ENCODE measurements at regions not wholly inside any gene's neighbourhood (a gene's known extent, or its start where the extent isn't known, plus 50 kb on each side); places are given as distances from the start of the nearest gene placed in this dataset.
"Not testable (repeated sequence)": the region's sequence is repeated elsewhere in the genome, so short reads cannot be mapped to it uniquely, and the experiment has no call there.

DNA sequence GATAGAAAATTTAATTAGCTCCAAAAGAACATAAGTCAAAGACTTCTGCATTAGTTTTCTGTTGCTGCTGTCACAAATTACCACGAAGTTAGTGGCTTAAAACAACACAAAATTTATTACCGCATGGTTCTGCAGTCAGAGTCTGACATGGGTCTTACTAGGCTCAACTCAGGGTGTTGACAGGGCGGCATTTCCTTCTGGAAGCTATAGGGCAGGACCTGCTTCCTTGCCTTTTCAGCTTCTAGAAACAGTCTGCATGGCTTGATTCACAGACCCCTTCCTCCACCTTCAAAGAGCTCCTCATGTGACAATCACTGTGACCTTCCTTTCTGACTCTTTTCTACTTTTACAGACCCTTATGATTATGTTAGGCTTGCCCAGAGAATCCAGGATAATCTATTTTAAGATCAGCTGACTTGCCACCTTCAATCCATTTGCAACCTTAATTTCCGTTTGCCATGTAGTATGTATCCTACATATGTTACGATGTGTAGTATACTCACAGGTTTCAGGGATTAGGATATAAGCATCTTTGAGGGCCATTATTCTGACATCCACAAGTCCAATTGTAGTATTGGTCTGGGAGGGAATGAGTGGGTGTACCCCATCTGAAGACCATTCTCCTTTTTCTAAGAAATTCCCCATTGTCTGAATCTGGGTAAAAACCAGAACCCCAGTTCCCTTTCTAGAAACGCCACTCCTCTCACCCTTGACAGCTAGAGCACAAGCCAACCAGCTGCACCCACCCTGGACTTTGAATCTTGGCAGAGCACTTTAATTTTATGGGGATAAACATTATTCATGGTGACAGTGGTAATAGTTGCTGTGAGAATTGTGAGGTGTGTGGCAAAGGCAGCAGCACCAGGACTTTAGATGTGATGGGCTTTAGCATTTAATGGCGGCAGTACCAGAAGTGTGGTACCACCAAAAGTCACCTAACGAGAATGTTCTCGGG is 265.5 kb downstream of the KCNJ2 start:
- no peak for DNase-seq (ENCODE audit: low spot score)

DNA sequence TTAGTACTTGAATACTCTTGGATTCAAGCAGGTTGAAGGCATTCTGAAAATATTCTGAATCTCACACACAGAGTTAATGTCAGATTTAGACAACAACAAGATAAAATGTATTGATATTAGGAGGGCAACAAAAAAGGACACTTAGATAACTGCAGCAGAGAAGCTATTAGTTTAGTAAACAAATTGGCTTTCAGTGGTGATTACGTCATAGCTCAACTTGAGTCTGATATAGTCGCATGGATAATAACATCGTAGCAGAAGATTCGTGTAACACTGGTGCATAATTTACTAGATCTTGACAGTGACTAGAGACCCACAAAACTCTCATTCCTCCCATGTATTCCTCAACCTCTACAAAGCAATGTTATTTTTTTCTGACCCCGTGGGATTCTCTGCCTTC is 268.3 kb downstream of the KCNJ2 start:
- DNase-seq (ENCODE audit: low spot score): no peak

DNA sequence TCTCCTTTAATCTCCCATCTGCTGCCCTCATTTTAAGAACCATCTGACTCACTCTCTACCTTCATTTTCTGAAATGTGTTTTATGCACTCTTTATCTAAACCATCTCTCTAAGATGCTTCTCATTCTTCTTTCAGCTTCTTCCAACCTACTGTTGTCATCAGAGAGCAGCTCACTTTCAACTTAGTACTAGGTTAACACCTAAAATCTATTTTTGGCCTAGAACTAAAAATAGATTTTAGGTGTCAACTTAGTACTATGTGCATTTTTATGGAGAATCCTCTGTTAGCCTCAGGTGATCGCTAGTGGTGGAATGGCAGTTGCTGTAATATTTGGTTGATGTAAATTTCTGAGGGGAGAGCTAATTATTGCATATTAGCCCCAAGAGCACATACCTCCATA is 277.1 kb downstream of the KCNJ2 start:
- no peak for DNase-seq (ENCODE audit: low spot score)

DNA sequence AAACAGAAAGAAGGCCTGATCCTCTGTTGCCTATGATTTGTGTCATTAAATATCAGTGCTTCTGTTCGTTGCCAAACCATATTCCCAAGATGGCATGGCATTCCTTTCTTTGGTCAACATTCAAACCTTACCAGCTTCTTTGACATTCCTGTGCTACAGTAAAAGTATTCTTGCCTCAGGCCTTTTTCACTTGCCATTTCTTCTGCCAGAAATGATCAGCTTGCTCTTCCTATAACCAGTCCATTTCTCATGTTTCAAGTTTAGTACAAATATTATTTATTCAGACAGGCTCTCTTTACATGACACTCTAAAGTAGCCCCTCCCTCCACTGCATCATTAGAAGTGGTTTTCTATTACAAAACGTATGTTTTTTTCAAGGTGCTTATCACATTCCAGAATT is 278.3 kb downstream of the KCNJ2 start:
- DNase-seq (ENCODE audit: low spot score): no peak

DNA sequence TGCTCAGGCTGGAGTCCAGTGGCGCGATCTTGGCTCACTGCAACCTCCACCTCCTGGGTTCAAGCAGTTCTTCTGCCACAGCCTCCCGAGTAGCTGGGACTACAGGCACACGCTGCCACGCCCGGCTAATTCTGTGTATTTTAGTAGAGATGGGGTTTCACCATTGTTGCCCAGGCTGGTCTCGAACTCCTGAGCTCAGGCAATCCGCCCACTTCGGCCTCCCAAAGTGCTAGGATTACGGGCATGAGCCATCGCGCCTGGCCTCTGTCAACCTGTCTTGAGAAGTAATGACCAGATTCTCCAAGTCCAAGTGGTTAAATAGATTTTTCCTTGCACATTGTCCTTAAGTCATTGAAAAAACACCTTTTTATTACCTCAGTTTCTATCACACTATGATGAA is 283.7 kb downstream of the KCNJ2 start:
- DNase-seq (ENCODE audit: low spot score): not testable (repeated sequence)

DNA sequence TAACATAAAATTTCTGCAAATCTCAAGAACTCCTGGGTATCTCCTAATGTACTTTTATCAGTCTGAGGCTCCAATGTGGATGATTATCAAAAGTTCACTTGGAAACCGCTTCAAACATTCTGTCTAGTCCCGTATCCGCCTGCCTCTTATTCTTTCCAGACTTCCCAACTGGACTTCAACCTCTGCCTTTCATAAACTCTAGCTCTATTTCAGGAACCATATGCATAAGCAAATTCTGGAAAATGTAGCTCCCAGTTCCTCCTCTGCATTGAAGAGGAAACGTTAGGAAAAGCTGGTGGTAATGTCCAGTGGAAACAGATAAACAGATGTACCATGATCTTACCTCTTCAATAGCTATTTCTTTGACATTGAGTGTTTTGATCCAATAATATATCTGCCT is 285.0 kb downstream of the KCNJ2 start:
- no peak for DNase-seq (ENCODE audit: low spot score)

DNA sequence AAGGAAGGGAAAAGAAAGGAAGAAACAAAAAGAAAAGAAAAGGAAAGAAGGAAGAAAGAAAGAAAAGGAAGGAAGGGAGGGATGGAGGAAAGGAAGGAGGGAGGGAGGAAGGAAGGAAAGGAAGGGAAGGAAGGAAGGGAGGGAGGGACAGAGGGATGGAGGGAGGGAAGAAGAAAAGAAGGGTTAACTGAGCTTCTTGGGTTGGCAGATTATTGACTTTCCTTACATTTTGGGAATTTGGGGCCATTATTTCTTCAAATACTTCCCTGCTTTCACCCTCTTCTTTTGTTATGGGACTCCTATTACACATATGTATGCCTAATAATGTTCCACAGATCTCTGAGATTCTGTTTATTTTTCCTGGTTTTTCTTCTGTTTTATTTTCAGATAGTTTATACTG is 285.6 kb downstream of the KCNJ2 start:
- no peak for DNase-seq (ENCODE audit: low spot score)

DNA sequence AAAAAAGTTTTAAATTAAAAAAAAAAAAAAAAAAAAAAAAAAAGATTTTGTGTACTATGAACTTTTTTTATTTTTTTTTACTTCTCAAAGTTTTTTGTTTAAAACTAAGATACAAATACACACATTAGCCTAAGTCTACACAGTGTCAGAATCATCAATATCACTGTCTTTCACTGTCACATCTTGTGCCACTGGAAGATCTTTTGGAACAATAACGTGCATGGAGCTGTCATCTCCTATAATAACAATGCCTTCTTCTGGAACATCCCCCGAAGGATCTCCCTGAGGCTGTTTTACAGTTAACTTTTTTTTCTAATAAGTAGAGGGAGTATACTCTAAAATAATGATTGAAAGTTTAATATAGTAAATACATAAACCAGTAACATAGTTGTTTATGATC is 295.7 kb downstream of the KCNJ2 start:
- DNase-seq (ENCODE audit: low spot score): no peak

DNA sequence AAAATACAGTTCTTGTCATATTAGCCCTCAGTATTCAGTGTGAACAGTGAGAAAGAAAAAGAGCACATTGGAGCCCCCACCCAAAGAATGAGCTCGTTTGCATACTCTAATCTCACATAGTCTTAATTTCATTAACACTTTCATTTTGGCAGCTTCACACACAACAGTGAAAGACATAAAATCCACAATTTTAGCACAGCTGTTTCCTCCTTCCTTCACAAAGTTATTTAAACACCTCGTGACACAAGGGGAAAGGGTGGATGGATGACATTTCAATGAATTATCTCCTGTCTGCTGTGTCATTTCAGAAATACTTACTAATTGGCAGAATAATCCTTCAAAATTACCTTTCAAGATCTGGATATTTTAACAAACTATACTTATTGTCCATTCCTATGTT is 299.3 kb downstream of the KCNJ2 start:
- no peak for DNase-seq (ENCODE audit: low spot score)

DNA sequence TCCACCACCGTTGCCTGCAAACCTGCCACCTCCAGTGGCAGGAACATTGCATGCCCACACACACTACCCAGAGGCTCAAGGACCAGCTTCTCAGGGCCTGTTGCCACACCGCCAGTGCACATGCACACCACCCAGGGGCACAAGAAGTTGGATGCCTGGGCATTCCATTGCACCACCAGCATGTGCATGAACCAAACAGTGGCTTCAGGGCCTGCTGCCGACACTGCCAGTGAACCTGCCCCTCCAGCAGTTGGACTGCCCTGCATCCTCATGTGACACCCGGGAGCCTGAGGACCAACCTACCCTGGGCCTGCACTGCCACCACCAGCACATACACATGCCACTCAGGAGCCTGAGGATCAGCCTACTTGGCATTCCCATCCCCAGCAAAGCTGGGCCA is 303.7 kb downstream of the KCNJ2 start:
- no peak for DNase-seq (ENCODE audit: low spot score)

DNA sequence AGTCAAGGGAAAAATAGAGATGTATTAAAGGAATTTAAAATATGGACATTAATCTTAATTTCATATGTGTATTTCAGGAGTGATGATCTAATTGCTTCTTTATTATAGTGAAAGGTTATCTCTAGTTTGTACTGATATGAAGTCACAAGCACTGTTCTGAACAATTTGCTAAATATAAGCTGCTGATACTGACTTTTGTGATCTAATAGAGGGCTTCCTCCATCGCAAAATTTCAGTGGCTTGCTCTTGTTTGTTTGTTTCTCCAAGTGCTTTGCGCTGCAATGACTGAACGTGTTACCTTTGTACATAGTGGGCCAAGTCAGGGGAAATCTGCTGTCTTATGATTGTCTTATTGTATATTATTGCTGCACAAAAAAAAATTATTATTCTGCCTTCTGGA is 307.0 kb downstream of the KCNJ2 start:
- no peak for DNase-seq (ENCODE audit: low spot score)

DNA sequence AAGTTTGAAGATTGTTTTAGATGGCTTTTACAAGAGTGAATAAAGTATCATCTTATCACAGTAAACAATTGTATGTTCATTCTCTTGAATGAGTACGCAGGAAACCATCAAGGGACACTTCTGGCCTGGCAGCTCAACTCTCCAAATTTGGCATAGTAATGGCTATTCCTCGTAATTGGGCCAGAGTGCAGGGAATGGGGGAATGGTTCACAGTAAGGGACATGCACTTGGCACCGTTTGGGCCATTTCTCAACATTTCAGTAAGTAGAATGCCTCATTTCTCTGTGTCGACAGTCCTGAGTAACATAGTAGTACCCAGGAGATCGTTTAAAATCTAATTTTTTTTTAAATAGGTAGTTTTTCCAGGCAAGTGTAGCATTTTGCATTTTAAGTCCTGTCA is 309.6 kb downstream of the KCNJ2 start:
- DNase-seq (ENCODE audit: low spot score): no peak

DNA sequence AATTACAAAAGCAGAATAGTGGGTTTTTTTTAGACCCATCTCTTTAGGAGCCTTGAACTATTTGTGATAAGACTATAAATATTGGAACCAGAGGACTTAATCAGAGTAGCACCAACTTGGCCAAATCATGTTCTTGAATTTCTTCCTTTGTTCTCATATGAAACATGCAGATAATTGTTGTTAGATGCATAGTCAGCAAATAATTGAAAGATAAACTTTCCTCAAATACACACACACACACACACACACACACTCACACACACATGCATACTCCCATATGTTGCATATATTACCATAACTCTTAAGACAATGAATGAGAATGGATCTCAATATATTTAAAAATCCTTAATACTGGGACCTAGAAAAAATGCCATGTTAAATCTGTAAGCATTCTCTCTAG is 310.4 kb downstream of the KCNJ2 start:
- no peak for DNase-seq (ENCODE audit: low spot score)

DNA sequence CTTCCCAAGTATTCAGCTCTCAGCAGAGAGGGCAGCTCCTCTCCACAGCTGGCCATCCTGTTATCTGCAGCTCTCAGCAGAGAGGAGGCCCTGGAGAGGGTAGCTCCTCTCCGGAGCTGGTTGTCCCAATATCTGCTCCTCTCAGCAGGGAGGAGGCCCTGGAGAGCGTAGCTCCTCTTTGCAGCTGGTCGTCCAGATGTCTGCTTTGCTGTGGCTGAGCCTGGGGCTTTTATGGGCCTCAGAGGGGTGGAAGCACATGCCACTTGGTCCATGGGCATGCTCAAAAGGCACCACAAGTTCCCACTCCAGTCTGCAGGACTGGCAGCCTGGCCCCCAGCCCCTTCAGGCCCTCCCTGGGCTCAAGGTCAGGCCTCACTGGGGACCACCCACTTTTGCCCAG is 314.3 kb downstream of the KCNJ2 start:
- DNase-seq (ENCODE audit: low spot score): no peak

DNA sequence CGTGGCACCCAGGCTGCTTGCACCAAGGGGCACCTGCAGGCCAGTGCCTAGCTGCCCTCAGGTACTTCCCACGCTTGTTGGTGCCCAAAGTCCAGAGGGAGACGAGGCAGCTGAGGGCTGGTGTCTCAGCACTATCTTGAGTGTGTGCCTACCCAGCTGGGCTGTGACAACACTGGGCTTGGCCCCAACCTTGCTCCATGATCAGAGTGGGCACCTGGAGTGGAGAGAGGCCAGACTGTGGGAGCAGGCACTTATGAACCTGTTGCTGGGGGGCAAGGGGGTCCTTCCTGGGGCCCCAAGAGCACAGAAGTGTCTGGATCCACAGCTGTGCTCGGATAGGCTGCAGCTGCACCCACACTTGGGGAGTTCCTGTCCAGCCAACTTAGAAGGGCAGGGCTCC is 314.7 kb downstream of the KCNJ2 start:
- DNase-seq (ENCODE audit: low spot score): no peak

DNA sequence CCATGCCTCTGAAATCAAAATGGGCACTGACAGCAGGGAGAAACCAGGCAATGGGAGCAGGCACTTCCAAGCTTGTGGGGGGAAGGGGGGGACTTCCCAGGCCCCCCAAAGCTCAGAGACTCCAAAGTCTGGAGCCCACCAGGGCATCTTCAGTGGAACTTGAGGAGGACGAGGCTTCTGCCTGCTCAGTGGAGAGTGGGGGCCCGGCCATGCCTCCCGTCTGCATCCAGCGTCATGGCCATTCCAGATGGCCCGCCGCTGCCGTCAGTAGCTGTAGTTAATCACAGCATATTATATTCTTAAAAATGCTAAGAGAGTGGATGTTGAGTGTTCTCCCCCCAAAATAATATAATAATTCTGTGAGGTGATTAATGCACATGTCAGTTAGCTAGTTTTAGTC is 315.2 kb downstream of the KCNJ2 start:
- no peak for DNase-seq (ENCODE audit: low spot score)

DNA sequence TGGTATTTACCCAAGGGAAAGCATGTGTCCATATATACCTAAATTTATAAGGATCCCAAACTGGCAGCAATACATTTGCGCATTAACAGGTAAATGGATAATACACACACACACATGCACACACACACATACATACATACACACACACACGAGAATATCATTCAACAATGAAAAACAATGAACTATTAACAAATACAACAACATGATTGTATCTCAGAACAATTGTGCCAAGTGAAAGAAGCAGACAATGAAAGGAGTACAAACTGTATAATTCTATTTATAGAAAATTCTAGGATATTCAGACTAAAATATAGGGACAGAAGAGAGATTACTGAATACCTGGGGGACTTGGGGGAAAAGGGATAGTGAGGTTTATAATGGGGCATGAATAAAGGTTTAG is 323.0 kb downstream of the KCNJ2 start:
- DNase-seq (ENCODE audit: low spot score): no peak

DNA sequence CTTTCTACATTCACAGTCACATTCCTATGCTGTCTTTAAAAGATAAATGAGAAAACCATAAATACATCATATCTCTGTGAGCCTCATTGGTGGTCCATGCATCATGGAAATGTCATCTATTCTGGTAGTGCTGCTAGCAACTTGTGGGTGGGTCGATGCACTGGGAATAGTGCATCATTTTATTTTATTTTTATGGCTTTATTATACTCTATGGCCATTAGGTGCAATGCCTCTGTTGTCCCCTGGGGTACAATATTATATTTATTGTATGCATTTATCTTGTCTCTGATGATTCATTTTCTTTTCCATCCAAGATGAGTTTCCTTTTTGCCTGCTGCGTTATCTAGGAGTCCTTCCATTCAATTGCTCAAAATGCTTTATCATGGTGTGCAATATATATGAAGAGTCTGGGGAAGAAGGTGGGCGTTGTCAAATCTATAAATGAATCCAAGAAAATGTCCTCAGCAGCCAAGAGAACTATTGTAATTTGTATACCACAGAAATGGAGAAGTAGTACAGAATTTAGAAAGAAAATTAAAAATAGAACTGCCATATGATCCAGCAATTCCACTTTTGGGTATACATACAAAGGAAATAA is 324.0 kb downstream of the KCNJ2 start:
- no peak for DNase-seq (ENCODE audit: low spot score)

DNA sequence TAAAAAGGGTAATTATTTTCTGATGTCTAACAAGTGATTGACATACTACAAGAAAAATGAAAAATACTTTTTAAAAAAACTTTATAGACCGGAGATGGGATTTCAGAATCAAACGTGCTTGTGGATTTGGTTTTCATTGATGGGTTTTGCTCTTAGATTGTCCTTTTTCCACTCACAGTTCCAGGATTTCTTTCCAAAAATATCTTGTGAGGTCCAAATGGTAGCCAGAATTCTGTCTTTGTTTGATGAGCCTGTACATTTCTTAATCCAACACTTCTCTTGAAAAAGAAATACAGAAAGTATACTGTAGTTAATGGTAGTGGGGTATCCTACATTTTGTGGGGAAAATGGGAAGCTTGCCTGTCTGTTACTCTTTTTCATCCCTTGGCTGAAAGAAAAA is 329.3 kb downstream of the KCNJ2 start:
- DNase-seq (ENCODE audit: low spot score): no peak

DNA sequence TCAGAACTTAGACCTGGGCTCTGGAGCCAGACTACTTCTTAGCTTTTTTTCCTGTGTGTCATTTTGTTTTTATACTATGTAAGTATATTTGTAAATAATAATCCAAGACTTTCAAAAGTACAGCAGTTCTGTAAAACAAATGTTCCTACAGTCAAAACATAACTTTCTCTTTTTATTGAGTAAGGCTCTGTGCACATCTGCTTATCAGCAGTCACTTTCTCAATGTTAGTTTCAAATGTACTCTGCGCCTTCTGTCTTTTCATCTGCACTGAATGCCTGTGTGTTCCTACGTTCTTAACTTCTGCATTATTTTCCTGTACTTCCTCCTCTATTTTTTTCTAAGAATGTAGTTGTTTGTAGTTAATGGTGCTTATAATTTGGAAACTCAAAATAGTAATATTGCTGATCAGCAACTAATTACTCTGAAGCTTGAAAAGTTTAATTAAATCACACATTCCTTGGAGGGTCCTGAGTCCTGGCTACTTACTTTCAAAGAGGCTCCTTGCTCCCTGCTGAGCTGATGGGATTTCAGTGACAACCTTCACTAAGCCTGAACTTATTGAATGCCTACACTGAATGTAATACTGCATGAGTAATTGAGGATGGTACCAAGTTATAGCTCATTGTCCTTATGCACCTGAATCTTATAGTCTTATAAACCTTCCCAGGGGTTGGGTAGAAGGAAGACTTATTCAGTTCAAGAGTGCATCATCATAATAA is 329.9 kb downstream of the KCNJ2 start:
- no peak for DNase-seq (ENCODE audit: low spot score)

DNA sequence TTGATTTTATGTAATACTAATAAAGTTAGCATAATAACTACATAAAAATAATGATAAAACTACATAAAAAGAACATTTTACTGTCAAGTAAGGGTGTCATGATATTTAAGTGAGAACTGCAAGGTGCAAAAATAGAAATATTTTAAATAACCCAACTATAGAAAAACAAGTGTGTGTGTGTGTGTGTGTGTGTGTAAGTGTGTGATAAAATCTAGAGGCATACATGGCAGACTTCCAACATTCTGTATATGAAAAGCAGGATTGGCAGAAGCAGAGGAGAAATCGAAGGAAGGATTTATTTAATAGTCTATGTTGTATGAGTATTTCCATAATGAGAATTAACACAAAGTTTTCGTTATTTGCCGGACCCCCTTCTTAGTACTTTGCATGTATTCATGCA is 334.1 kb downstream of the KCNJ2 start:
- no peak for DNase-seq (ENCODE audit: low spot score)

DNA sequence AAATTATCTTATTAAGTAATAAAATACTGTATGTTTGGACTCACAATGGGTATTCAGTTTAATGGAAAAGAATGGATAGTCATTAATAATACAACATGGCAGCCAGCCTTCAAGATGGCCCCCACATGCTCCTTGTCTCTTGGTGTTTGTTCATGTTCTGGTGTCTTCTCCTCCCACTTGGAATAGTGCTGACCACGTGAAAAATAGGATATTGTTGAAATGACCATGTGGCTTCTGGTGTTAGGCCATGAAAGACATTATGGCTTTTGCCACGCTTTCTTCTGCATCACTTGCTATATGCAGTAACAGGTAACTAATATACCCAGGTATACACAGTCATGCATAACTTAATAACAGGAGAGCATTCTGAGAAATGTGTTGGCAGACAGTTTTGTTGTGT is 341.0 kb downstream of the KCNJ2 start:
- DNase-seq (ENCODE audit: low spot score): no peak

DNA sequence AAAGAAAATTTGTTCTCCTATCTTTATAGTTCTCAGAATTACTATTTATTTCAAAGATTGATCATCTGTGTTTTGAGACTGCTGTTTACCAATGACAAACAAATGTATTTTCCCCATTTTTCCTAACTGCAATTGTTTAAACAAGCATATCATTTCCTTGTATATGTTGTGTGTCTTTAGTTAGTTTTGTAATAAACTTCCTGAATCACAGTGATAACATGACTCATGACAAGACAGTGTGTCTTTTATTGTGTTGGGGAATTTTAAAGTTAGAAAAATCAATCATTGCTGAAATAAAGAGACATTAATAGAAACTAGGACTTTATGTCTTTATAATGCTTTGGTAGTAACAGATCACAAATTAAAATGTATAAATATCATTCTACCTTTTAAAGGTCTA is 348.5 kb downstream of the KCNJ2 start:
- no peak for DNase-seq (ENCODE audit: low spot score)

All from AG08395 (cell line).